AG04450 (cell line): ENCODE measurements at regions not wholly inside any gene's neighbourhood (a gene's known extent, or its start where the extent isn't known, plus 50 kb on each side); places are given as distances from the start of the nearest gene placed in this dataset.

Source experiments
- CTCF ChIA-PET: fragments of 300-600, 350-600 bp; formaldehyde crosslinking; extraction: SDS; loops from one replicate; lab custom pipeline; 2022; ENCODE audit warnings: antibody characterized with exemption, inconsistent platforms; lab: Charles Lee
- POLR2A ChIA-PET: fragments of 350-600 bp; formaldehyde crosslinking; extraction: SDS; loops from one replicate; lab custom pipeline; 2021; ENCODE audit warnings: antibody characterized with exemption, inconsistent platforms; lab: Yijun Ruan, JAX
- DNase-seq: peaks from one replicate; pipeline ENCODE4 v3.0.0-alpha.2; 2011; ENCODE audit warnings: low read depth, low spot score
- H3K27ac ChIP-seq: one replicate; pipeline ENCODE4 v1.5.1; 2012; ENCODE audit warnings: low read depth, low read length, control low read depth
- H3K27me3 ChIP-seq: one replicate; pipeline ENCODE4 v1.6.0; 2012; ENCODE audit warnings: low read length; ENCODE audit not compliant: control insufficient read depth, insufficient read depth
- H3K4me3 ChIP-seq: 2 replicates; pipeline ENCODE4 v1.5.1; 2011; ENCODE audit warnings: mild to moderate bottlenecking, low read depth, low read length, control low read depth
- H3K9me3 ChIP-seq: 2 replicates; pipeline ENCODE4 v1.5.1; 2012; ENCODE audit warnings: low read length; ENCODE audit not compliant: control insufficient read depth, insufficient read depth
- TF ChIP-seq, protein P1 (sequence below): IDR thresholded peaks from 2 replicates; pipeline ENCODE4 v1.5.1; 2011; ENCODE audit warnings: low read depth, low read length, control low read depth, inconsistent platforms

GRCh38 chr2:58871469-58872142 is 630.5 kb upstream of the FANCL start:
- TF ChIP-seq, protein P1, sequence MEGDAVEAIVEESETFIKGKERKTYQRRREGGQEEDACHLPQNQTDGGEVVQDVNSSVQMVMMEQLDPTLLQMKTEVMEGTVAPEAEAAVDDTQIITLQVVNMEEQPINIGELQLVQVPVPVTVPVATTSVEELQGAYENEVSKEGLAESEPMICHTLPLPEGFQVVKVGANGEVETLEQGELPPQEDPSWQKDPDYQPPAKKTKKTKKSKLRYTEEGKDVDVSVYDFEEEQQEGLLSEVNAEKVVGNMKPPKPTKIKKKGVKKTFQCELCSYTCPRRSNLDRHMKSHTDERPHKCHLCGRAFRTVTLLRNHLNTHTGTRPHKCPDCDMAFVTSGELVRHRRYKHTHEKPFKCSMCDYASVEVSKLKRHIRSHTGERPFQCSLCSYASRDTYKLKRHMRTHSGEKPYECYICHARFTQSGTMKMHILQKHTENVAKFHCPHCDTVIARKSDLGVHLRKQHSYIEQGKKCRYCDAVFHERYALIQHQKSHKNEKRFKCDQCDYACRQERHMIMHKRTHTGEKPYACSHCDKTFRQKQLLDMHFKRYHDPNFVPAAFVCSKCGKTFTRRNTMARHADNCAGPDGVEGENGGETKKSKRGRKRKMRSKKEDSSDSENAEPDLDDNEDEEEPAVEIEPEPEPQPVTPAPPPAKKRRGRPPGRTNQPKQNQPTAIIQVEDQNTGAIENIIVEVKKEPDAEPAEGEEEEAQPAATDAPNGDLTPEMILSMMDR = no peak
- Histone ChIP-seq H3K27ac (no peak overlapping the region), H3K9me3 (no peaks in the 10 kb centered on the region), H3K27me3 (no peaks in the 10 kb centered on the region), H3K4me3 (no peak overlapping the region)
- POLR2A ChIA-PET = no interaction called here
- CTCF ChIA-PET = interaction anchor here (0.6 to 0.7 kb wide), 2 partner anchors 72 to 98 kb away, joined by 3 to 5 read pairs; no protein-coding TSS in a partner anchor
- DNase-seq = no peak

- TF ChIP-seq, protein P1 = no peak
- ChIA-PET POLR2A (no interaction called here), CTCF (no interaction called here)
Observed at GRCh38 chr2:58870704-58871103, 629.6 kb upstream of the FANCL start.

GRCh38 chr2:58866946-58867345 is 625.8 kb upstream of the FANCL start:
- CTCF ChIA-PET = no interaction called here
- TF ChIP-seq, protein P1 = no peak
- H3K27me3 ChIP-seq = no peaks in the 10 kb centered on the region
- no peaks in the 10 kb centered on the region for H3K9me3 ChIP-seq
- no peak for DNase-seq
- no peak overlapping the region for H3K27ac ChIP-seq
- POLR2A ChIA-PET = no interaction called here
- H3K4me3 ChIP-seq = no peak overlapping the region

More at GRCh38 chr2:58870704-58871103, 629.6 kb upstream of the FANCL start:
- no peak for DNase-seq
- Histone ChIP-seq H3K9me3 (no peaks in the 10 kb centered on the region), H3K27ac (no peak overlapping the region), H3K4me3 (no peak overlapping the region), H3K27me3 (no peaks in the 10 kb centered on the region)

- Histone ChIP-seq H3K4me3 (no peak overlapping the region), H3K27ac (no peak overlapping the region), H3K9me3 (no peaks in the 10 kb centered on the region), H3K27me3 (no peaks in the 10 kb centered on the region)
- TF ChIP-seq, protein P1 = no peak
- DNase-seq = no peak
- POLR2A ChIA-PET = no interaction called here
- CTCF ChIA-PET = no interaction called here
Observed at GRCh38 chr2:58866527-58866926, 625.4 kb upstream of the FANCL start.

GRCh38 chr2:58866040-58866439 is 624.9 kb upstream of the FANCL start:
- Histone ChIP-seq H3K9me3 (no peaks in the 10 kb centered on the region), H3K27ac (no peak overlapping the region), H3K27me3 (no peaks in the 10 kb centered on the region), H3K4me3 (no peak overlapping the region)
- no peak for DNase-seq
- CTCF ChIA-PET = no interaction called here
- TF ChIP-seq, protein P1 = no peak
- POLR2A ChIA-PET = no interaction called here
